CD4-positive, alpha-beta T cell treated with Interleukin-4 for 4 hours (primary cell): ENCODE measurements at regions not wholly inside any gene's neighbourhood (a gene's known extent, or its start where the extent isn't known, plus 50 kb on each side); places are given as distances from the start of the nearest gene placed in this dataset.
A peak's percentile ranks its signal among the peaks of the same experiment; 100 is the strongest.

Experiments used
- DNase-seq: peaks from one replicate; pipeline ENCODE4 v3.0.0-alpha.2; 2020

GRCh38 chr2:41873102-41874031 lies 174.5 kb upstream of the PKDCC start:
- no peak for DNase-seq

- no peak for DNase-seq
These were observed 170.6 kb upstream of the PKDCC start for GRCh38 chr2:41877114-41877678.

- no peak for DNase-seq
These were observed 169.8 kb upstream of the PKDCC start for GRCh38 chr2:41878056-41878455.

- no peak for DNase-seq
These were observed 169.0 kb upstream of the PKDCC start for GRCh38 chr2:41878716-41879234.

- DNase-seq = no peak
These were observed 168.4 kb upstream of the PKDCC start for GRCh38 chr2:41879235-41879916.

- no peak for DNase-seq
These were observed 167.1 kb upstream of the PKDCC start for GRCh38 chr2:41880561-41881243.

- DNase-seq = no peak
These were observed 166.6 kb upstream of the PKDCC start for GRCh38 chr2:41881249-41881648.

- DNase-seq = no peak
These were observed 163.1 kb upstream of the PKDCC start for GRCh38 chr2:41884718-41885117.

- no peak for DNase-seq
These were observed 161.6 kb upstream of the PKDCC start for GRCh38 chr2:41886145-41886664.

- no peak for DNase-seq
These were observed 161.1 kb upstream of the PKDCC start for GRCh38 chr2:41886757-41887156.

GRCh38 chr2:41890341-41890740 lies 157.5 kb upstream of the PKDCC start:
- no peak for DNase-seq

- DNase-seq = no peak
These were observed 155.3 kb upstream of the PKDCC start for GRCh38 chr2:41892476-41892875.

GRCh38 chr2:41894563-41895333 lies 153.1 kb upstream of the PKDCC start:
- DNase-seq = no peak

- no peak for DNase-seq
These were observed 152.5 kb upstream of the PKDCC start for GRCh38 chr2:41895334-41895664.

- peak; percentile 61 for DNase-seq
These were observed 151.5 kb upstream of the PKDCC start for GRCh38 chr2:41896186-41896846.

GRCh38 chr2:41899189-41899588 lies 148.6 kb upstream of the PKDCC start:
- no peak for DNase-seq

- no peak for DNase-seq
These were observed 147.7 kb upstream of the PKDCC start for GRCh38 chr2:41900101-41900577.

GRCh38 chr2:41902897-41903296 lies 144.9 kb upstream of the PKDCC start:
- no peak for DNase-seq

GRCh38 chr2:41903474-41904135 lies 144.2 kb upstream of the PKDCC start:
- DNase-seq = no peak

GRCh38 chr2:41904459-41904858 lies 143.4 kb upstream of the PKDCC start:
- no peak for DNase-seq
